GM23338 (cell line): ENCODE measurements at regions not wholly inside any gene's neighbourhood (a gene's known extent, or its start where the extent isn't known, plus 50 kb on each side); places are given as distances from the start of the nearest gene placed in this dataset.

Source experiments
- EZH2 ChIP-seq: fragments of 200-600 bp; sonication (generic); IDR thresholded peaks from one replicate; pipeline ENCODE4 v1.8.0; 2017; ENCODE audit warnings: antibody characterized with exemption, mild to moderate bottlenecking, low read depth; ENCODE audit not compliant: unreplicated experiment
- EZH2phosphoT487 ChIP-seq: fragments of 200-600 bp; sonication (generic); IDR thresholded peaks from one replicate; pipeline ENCODE4 v1.8.1; 2018; ENCODE audit warnings: antibody characterized with exemption; ENCODE audit not compliant: unreplicated experiment
- NANOG ChIP-seq: IDR thresholded peaks from 2 replicates; pipeline ENCODE4 v1.6.1; 2016; ENCODE audit warnings: antibody characterized with exemption, borderline replicate concordance
- ZNF331 ChIP-seq: fragments of 250-450 bp; sonication (Bioruptor Pico); IDR thresholded peaks from 2 replicates; pipeline ENCODE4 v1.5.0; 2020; ENCODE audit warnings: low read depth, mild to moderate bottlenecking, moderate library complexity
- TF ChIP-seq, protein P1 (sequence below), 2 experiments: fragments of 200-600 bp in 1 of 2; sonication (generic) in 1 of 2; conservative IDR thresholded peaks; 2 replicates each; pipeline versions ENCODE4 v1.5.1 to v1.6.1; 2016 to 2017; ENCODE audit warnings: antibody characterized with exemption in 2 of 2, low read depth in 2 of 2, mild to moderate bottlenecking in 2 of 2, moderate library complexity in 1 of 2

GRCh38 chr1:87956072-87956471 is 627.4 kb downstream of the LMO4 start:
- TF ChIP-seq, protein P1, sequence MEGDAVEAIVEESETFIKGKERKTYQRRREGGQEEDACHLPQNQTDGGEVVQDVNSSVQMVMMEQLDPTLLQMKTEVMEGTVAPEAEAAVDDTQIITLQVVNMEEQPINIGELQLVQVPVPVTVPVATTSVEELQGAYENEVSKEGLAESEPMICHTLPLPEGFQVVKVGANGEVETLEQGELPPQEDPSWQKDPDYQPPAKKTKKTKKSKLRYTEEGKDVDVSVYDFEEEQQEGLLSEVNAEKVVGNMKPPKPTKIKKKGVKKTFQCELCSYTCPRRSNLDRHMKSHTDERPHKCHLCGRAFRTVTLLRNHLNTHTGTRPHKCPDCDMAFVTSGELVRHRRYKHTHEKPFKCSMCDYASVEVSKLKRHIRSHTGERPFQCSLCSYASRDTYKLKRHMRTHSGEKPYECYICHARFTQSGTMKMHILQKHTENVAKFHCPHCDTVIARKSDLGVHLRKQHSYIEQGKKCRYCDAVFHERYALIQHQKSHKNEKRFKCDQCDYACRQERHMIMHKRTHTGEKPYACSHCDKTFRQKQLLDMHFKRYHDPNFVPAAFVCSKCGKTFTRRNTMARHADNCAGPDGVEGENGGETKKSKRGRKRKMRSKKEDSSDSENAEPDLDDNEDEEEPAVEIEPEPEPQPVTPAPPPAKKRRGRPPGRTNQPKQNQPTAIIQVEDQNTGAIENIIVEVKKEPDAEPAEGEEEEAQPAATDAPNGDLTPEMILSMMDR (conservative IDR thresholded peaks at IDR 0.05; ENCODE audit: low read depth in 2 of 2) = no peak
- no peak for TF ChIP-seq NANOG
- TF ChIP-seq ZNF331 (CRISPR knock-in tag) = no peak
- no peak for TF ChIP-seq EZH2
- no peak for TF ChIP-seq EZH2phosphoT487
